WTC11 (cell line): ENCODE measurements at regions not wholly inside any gene's neighbourhood (a gene's known extent, or its start where the extent isn't known, plus 50 kb on each side); places are given as distances from the start of the nearest gene placed in this dataset.

Experiments used
- ATAC-seq: fragments of 200-7000 bp; cut with Tn5 transposase; 2 replicates; pipeline ENCODE4 v1.10.0; 2021; ENCODE audit warnings: mild to moderate bottlenecking, moderate library complexity
- CTCF ChIA-PET: fragments of 300-600 bp; sonication (Branson Sonifier 250); formaldehyde crosslinking; loops from one replicate; lab custom pipeline; 2021; ENCODE audit warnings: antibody characterized with exemption; lab: Charles Lee
- POLR2A ChIA-PET: fragments of 350-600 bp; sonication (Branson Sonifier 250); formaldehyde crosslinking; loops from one replicate; lab custom pipeline; 2021; ENCODE audit warnings: antibody characterized with exemption; lab: Charles Lee
- DNase-seq: peaks from one replicate; pipeline ENCODE4 v3.0.0; 2021; ENCODE audit warnings: low spot score
- H3K27ac Mint-ChIP-seq: 2 replicates; pipeline ENCODE4 v1.8.0; 2021; ENCODE audit warnings: mixed read lengths
- H3K27me3 Mint-ChIP-seq: 2 replicates; pipeline ENCODE4 v1.8.0; 2021; ENCODE audit warnings: low read depth, mild to moderate bottlenecking, moderate library complexity, mixed read lengths
- H3K36me3 Mint-ChIP-seq: 2 replicates; pipeline ENCODE4 v1.8.0; 2021; ENCODE audit warnings: mixed read lengths
- H3K4me1 Mint-ChIP-seq: 2 replicates; pipeline ENCODE4 v1.8.0; 2022; ENCODE audit warnings: mixed read lengths
- H3K4me3 Mint-ChIP-seq: 2 replicates; pipeline ENCODE4 v1.8.0; 2021; ENCODE audit warnings: mild to moderate bottlenecking, moderate library complexity, mixed read lengths
- H3K9me3 Mint-ChIP-seq: 2 replicates; pipeline ENCODE4 v1.8.0; 2021; ENCODE audit warnings: mixed read lengths
- CBFB ChIP-seq: sonication (generic); formaldehyde crosslinking; IDR thresholded peaks from 2 replicates; pipeline ENCODE4 v1.8.1; 2022; ENCODE audit warnings: mild to moderate bottlenecking, low read depth, missing genetic modification reagents
- ELF4 ChIP-seq: sonication (generic); formaldehyde crosslinking; IDR thresholded peaks from 2 replicates; pipeline ENCODE4 v1.8.1; 2022; ENCODE audit warnings: low read depth, mild to moderate bottlenecking, moderate library complexity, missing genetic modification reagents
- EMX1 ChIP-seq: fragments of 250-450 bp; sonication (Bioruptor Pico); IDR thresholded peaks from 2 replicates; pipeline ENCODE4 v1.8.0; 2021; ENCODE audit warnings: mild to moderate bottlenecking
- FOXP4 ChIP-seq: sonication (generic); formaldehyde crosslinking; IDR thresholded peaks from 2 replicates; pipeline ENCODE4 v1.8.0; 2022; ENCODE audit warnings: mild to moderate bottlenecking, missing genetic modification reagents
- GTF2I ChIP-seq: fragments of 250-450 bp; sonication (Bioruptor Pico); conservative IDR thresholded peaks from 2 replicates; pipeline ENCODE4 v1.4.0; 2021; ENCODE audit warnings: mild to moderate bottlenecking
- NFATC4 ChIP-seq: fragments of 250-450 bp; sonication (Bioruptor Pico); IDR thresholded peaks from 2 replicates; pipeline ENCODE4 v1.9.0; 2021; ENCODE audit warnings: mild to moderate bottlenecking
- NFYB ChIP-seq: sonication (generic); formaldehyde crosslinking; conservative IDR thresholded peaks from 2 replicates; pipeline ENCODE4 v1.8.0; 2022; ENCODE audit warnings: low read depth, missing genetic modification reagents
- NR2C2 ChIP-seq: sonication (generic); formaldehyde crosslinking; IDR thresholded peaks from 2 replicates; pipeline ENCODE4 v1.8.0; 2022; ENCODE audit warnings: mild to moderate bottlenecking, missing genetic modification reagents
- OVOL2 ChIP-seq: fragments of 250-450 bp; sonication (Bioruptor Pico); IDR thresholded peaks from 2 replicates; pipeline ENCODE4 v1.9.0; 2021; ENCODE audit warnings: mild to moderate bottlenecking, borderline replicate concordance
- PRRX2 ChIP-seq: fragments of 250-450 bp; sonication (Bioruptor Pico); IDR thresholded peaks from 2 replicates; pipeline ENCODE4 v1.8.0; 2021; ENCODE audit warnings: mild to moderate bottlenecking
- SMAD3 ChIP-seq: sonication (generic); formaldehyde crosslinking; IDR thresholded peaks from 2 replicates; pipeline ENCODE4 v1.8.0; 2022; ENCODE audit warnings: missing genetic modification reagents, mild to moderate bottlenecking, borderline replicate concordance
- SOX15 ChIP-seq: fragments of 250-450 bp; sonication (Bioruptor Pico); IDR thresholded peaks from 2 replicates; pipeline ENCODE4 v1.9.0; 2021; ENCODE audit warnings: mild to moderate bottlenecking
- TCF7 ChIP-seq: sonication (generic); formaldehyde crosslinking; IDR thresholded peaks from 2 replicates; pipeline ENCODE4 v1.8.0; 2022; ENCODE audit warnings: mild to moderate bottlenecking, low read depth, missing genetic modification reagents, moderate library complexity
- TEAD4 ChIP-seq: sonication (generic); formaldehyde crosslinking; IDR thresholded peaks from 2 replicates; pipeline ENCODE4 v1.8.0; 2022; ENCODE audit warnings: mild to moderate bottlenecking, missing genetic modification reagents
- ZNF121 ChIP-seq: sonication (generic); formaldehyde crosslinking; IDR thresholded peaks from 2 replicates; pipeline ENCODE4 v1.8.0; 2023; ENCODE audit warnings: missing genetic modification reagents
- ZNF232 ChIP-seq: sonication (generic); formaldehyde crosslinking; IDR thresholded peaks from 2 replicates; pipeline ENCODE4 v1.8.0; 2022; ENCODE audit warnings: mild to moderate bottlenecking, missing genetic modification reagents
- ZNF263 ChIP-seq: sonication (generic); formaldehyde crosslinking; IDR thresholded peaks from 2 replicates; pipeline ENCODE4 v1.8.1; 2022; ENCODE audit warnings: low read depth, mild to moderate bottlenecking, moderate library complexity, missing genetic modification reagents
- ZNF317 ChIP-seq: sonication (generic); formaldehyde crosslinking; IDR thresholded peaks from 2 replicates; pipeline ENCODE4 v1.8.1; 2023; ENCODE audit warnings: low read depth, mild to moderate bottlenecking, moderate library complexity, missing genetic modification reagents, borderline replicate concordance
- TF ChIP-seq, protein P1 (sequence below): fragments of 250-450 bp; sonication (Bioruptor Pico); conservative IDR thresholded peaks from 2 replicates; pipeline ENCODE4 v1.9.0; 2021; ENCODE audit warnings: mild to moderate bottlenecking
- TF ChIP-seq, protein P2 (sequence below): sonication (generic); formaldehyde crosslinking; IDR thresholded peaks from 2 replicates; pipeline ENCODE4 v1.8.1; 2022; ENCODE audit warnings: mild to moderate bottlenecking, missing genetic modification reagents, moderate library complexity, borderline replicate concordance
- TF ChIP-seq, protein P3 (sequence below): sonication (generic); formaldehyde crosslinking; IDR thresholded peaks from 2 replicates; pipeline ENCODE4 v1.8.0; 2023; ENCODE audit warnings: missing genetic modification reagents
- TF ChIP-seq, protein P4 (sequence below): sonication (generic); formaldehyde crosslinking; IDR thresholded peaks from 2 replicates; pipeline ENCODE4 v1.8.1; 2022; ENCODE audit warnings: mild to moderate bottlenecking, moderate library complexity, missing genetic modification reagents
- TF ChIP-seq, protein P5 (sequence below): sonication (generic); formaldehyde crosslinking; IDR thresholded peaks from 2 replicates; pipeline ENCODE4 v1.8.0; 2022; ENCODE audit warnings: mild to moderate bottlenecking, missing genetic modification reagents
- TF ChIP-seq, protein P6 (sequence below): sonication (generic); formaldehyde crosslinking; IDR thresholded peaks from 2 replicates; pipeline ENCODE4 v1.8.1; 2023; ENCODE audit warnings: mild to moderate bottlenecking, moderate library complexity, missing genetic modification reagents

- H3K36me3 Mint-ChIP-seq: no peaks in the 10 kb centered on the region
- TF ChIP-seq ZNF263 (CRISPR knock-in tag): no peak
- TF ChIP-seq, protein P1, sequence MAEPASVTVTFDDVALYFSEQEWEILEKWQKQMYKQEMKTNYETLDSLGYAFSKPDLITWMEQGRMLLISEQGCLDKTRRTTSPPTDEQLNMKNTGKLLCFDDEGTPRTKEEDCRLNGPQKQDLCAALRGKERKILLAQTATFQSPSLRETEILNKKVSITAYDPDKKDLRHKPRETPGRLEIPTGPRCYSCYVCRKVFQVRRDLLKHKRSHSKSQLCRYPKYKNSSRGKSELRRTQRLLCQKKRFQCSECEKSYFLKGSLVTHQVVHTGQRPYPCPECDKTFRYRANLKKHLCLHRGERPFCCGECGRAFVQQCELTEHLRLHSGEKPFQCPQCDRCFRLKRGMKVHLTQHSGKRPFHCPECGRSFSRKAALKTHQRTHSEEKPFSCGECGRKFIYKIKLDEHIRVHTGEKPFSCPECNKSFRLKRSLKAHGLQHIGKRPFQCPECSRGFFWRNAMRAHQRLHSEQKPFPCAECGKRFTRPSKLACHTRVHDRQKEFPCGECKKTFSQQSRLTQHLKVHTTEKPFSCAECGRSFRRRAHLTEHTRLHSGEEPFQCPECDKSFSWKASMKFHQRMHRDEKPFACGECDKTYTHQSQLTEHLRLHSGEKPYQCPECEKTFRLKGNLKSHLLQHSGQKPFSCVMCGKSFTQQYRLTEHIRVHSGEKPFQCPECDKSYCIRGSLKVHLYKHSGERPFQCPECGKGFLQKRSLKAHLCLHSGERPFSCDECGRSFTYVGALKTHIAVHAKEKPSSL (CRISPR knock-in tag): no peak
- TF ChIP-seq GTF2I (CRISPR knock-in tag): no peak
- no peak for TF ChIP-seq ELF4 (CRISPR knock-in tag)
- TF ChIP-seq, protein P2, sequence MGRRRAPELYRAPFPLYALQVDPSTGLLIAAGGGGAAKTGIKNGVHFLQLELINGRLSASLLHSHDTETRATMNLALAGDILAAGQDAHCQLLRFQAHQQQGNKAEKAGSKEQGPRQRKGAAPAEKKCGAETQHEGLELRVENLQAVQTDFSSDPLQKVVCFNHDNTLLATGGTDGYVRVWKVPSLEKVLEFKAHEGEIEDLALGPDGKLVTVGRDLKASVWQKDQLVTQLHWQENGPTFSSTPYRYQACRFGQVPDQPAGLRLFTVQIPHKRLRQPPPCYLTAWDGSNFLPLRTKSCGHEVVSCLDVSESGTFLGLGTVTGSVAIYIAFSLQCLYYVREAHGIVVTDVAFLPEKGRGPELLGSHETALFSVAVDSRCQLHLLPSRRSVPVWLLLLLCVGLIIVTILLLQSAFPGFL (CRISPR knock-in tag): no peak
- TF ChIP-seq, protein P3, sequence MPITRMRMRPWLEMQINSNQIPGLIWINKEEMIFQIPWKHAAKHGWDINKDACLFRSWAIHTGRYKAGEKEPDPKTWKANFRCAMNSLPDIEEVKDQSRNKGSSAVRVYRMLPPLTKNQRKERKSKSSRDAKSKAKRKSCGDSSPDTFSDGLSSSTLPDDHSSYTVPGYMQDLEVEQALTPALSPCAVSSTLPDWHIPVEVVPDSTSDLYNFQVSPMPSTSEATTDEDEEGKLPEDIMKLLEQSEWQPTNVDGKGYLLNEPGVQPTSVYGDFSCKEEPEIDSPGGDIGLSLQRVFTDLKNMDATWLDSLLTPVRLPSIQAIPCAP: no peak
- TF ChIP-seq ZNF232 (CRISPR knock-in tag): no peak
- no peak for TF ChIP-seq EMX1
- TF ChIP-seq, protein P4, sequence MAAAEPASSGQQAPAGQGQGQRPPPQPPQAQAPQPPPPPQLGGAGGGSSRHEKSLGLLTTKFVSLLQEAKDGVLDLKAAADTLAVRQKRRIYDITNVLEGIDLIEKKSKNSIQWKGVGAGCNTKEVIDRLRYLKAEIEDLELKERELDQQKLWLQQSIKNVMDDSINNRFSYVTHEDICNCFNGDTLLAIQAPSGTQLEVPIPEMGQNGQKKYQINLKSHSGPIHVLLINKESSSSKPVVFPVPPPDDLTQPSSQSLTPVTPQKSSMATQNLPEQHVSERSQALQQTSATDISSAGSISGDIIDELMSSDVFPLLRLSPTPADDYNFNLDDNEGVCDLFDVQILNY (CRISPR knock-in tag): no peak
- TF ChIP-seq TCF7: no peak
- TF ChIP-seq ZNF317 (CRISPR knock-in tag): no peak
- no peak for TF ChIP-seq SOX15
- TF ChIP-seq, protein P5, sequence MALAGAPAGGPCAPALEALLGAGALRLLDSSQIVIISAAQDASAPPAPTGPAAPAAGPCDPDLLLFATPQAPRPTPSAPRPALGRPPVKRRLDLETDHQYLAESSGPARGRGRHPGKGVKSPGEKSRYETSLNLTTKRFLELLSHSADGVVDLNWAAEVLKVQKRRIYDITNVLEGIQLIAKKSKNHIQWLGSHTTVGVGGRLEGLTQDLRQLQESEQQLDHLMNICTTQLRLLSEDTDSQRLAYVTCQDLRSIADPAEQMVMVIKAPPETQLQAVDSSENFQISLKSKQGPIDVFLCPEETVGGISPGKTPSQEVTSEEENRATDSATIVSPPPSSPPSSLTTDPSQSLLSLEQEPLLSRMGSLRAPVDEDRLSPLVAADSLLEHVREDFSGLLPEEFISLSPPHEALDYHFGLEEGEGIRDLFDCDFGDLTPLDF (CRISPR knock-in tag): no peak
- TF ChIP-seq, all 79 proteins: peak for 0
- no peak for ATAC-seq
Observed at GRCh38 chr6:90715093-90715655, 128.3 kb upstream of the MAP3K7 start.

GRCh38 chr6:90714319-90714718, 127.4 kb upstream of the MAP3K7 start:
- ChIA-PET POLR2A (no interaction called here), CTCF (interaction anchor here (1.1 kb wide), 1 partner anchor 428 kb away, joined by 3 read pairs; no protein-coding TSS in a partner anchor)
- no peaks in the 10 kb centered on the region for H3K9me3 Mint-ChIP-seq
- DNase-seq (no peak), ATAC-seq (no peak)
- no peaks in the 10 kb centered on the region for H3K27me3 Mint-ChIP-seq
- peaks cover 13% of the 10 kb centered on the region for H3K4me1 Mint-ChIP-seq
- no peak overlapping the region for H3K27ac Mint-ChIP-seq
- H3K36me3 Mint-ChIP-seq: no peaks in the 10 kb centered on the region
- no peak overlapping the region for H3K4me3 Mint-ChIP-seq
- no peak for TF ChIP-seq TEAD4 (CRISPR knock-in tag)
- no peak for TF ChIP-seq NFATC4 (CRISPR knock-in tag)
- no peak for TF ChIP-seq ZNF121 (CRISPR knock-in tag)
- TF ChIP-seq SMAD3 (CRISPR knock-in tag): no peak
- TF ChIP-seq, protein P6, sequence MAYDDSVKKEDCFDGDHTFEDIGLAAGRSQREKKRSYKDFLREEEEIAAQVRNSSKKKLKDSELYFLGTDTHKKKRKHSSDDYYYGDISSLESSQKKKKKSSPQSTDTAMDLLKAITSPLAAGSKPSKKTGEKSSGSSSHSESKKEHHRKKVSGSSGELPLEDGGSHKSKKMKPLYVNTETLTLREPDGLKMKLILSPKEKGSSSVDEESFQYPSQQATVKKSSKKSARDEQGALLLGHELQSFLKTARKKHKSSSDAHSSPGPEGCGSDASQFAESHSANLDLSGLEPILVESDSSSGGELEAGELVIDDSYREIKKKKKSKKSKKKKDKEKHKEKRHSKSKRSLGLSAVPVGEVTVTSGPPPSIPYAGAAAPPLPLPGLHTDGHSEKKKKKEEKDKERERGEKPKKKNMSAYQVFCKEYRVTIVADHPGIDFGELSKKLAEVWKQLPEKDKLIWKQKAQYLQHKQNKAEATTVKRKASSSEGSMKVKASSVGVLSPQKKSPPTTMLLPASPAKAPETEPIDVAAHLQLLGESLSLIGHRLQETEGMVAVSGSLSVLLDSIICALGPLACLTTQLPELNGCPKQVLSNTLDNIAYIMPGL (CRISPR knock-in tag): no peak
- no peak for TF ChIP-seq NFYB (CRISPR knock-in tag)
- no peak for TF ChIP-seq CBFB
- no peak for TF ChIP-seq PRRX2
- TF ChIP-seq, protein P2 (CRISPR knock-in tag): no peak
- no peak for TF ChIP-seq FOXP4 (CRISPR knock-in tag)
- TF ChIP-seq NR2C2 (CRISPR knock-in tag): no peak
- TF ChIP-seq, protein P4 (CRISPR knock-in tag): no peak
- no peak for TF ChIP-seq OVOL2 (CRISPR knock-in tag)

More at GRCh38 chr6:90715093-90715655, 128.3 kb upstream of the MAP3K7 start:
- ChIA-PET CTCF (no interaction called here), POLR2A (no interaction called here)
- Mint-ChIP-seq H3K27me3 (no peaks in the 10 kb centered on the region), H3K4me3 (no peak overlapping the region), H3K9me3 (no peaks in the 10 kb centered on the region), H3K4me1 (peaks cover 18% of the 10 kb centered on the region), H3K27ac (no peak overlapping the region)
- no peak for DNase-seq
